Suprapubic skin (tissue), 4 donors: ENCODE measurements at regions not wholly inside any gene's neighbourhood (a gene's known extent, or its start where the extent isn't known, plus 50 kb on each side); places are given as distances from the start of the nearest gene placed in this dataset.

Experiments used
- CTCF ChIP-seq, 2 donors: fragments of 200-600 bp in 1 of 2; fragments of 450-650 bp in 1 of 2; sonication (generic) in 1 of 2; IDR thresholded peaks; one replicate each; pipeline ENCODE4 v1.5.1; 2016 to 2019; ENCODE audit warnings: antibody characterized with exemption in 2 of 2, mild to moderate bottlenecking in 1 of 2, moderate library complexity in 1 of 2
- EP300 ChIP-seq: sonication (generic); formaldehyde crosslinking; IDR thresholded peaks from one replicate; pipeline ENCODE4 v1.6.1; 2017; ENCODE audit warnings: antibody characterized with exemption
- POLR2A ChIP-seq, 2 donors: fragments of 450-650 bp; IDR thresholded peaks; one replicate each; pipeline ENCODE4 v1.6.1; 2017; ENCODE audit warnings: antibody characterized with exemption in 2 of 2, mild to moderate bottlenecking in 2 of 2, moderate library complexity in 2 of 2
- POLR2AphosphoS5 ChIP-seq, 3 donors: sonication (generic); formaldehyde crosslinking; IDR thresholded peaks; one replicate each; pipeline ENCODE4 v1.6.1; 2017; ENCODE audit warnings: antibody characterized with exemption in 3 of 3

- TF ChIP-seq POLR2A (IDR thresholded peaks at IDR 0.05) = no peak
- TF ChIP-seq CTCF (IDR thresholded peaks at IDR 0.05) = no peak
- TF ChIP-seq EP300 = no peak
- TF ChIP-seq POLR2AphosphoS5 (IDR thresholded peaks at IDR 0.05) = no peak
These were observed 406.5 kb upstream of the B3GAT1 start for GRCh38 chr11:134818516-134818915.
